Activated CD8-positive, alpha-beta T cell treated with anti-CD3 and anti-CD28 coated beads, Interleukin-2, amount 10 ng/mL, durations not matched to agents 7 days and 5 days (primary cell): ENCODE measurements at regions not wholly inside any gene's neighbourhood (a gene's known extent, or its start where the extent isn't known, plus 50 kb on each side); places are given as distances from the start of the nearest gene placed in this dataset.

Experiments used
- ATAC-seq: fragments of 150-1000 bp; cut with Tn5 transposase; one replicate; pipeline ENCODE4 v1.10.0; 2021; ENCODE audit warnings: moderate library complexity
- CTCF ChIA-PET: fragments of 350-600 bp; sonication (Branson Sonifier 250); formaldehyde crosslinking; loops from one replicate; lab custom pipeline; 2021; ENCODE audit warnings: antibody characterized with exemption; lab: Charles Lee
- POLR2A ChIA-PET: fragments of 350-600 bp; sonication (Branson Sonifier 250); formaldehyde crosslinking; loops from one replicate; lab custom pipeline; 2021; ENCODE audit warnings: antibody characterized with exemption; lab: Charles Lee
- DNase-seq: peaks from one replicate; pipeline ENCODE4 v3.0.0-alpha.2; 2020
- H3K27ac Mint-ChIP-seq: one replicate; pipeline ENCODE4 v1.8.0; 2021; ENCODE audit warnings: mild to moderate bottlenecking, mixed read lengths
- H3K27me3 Mint-ChIP-seq: one replicate; pipeline ENCODE4 v1.8.0; 2021; ENCODE audit warnings: low read depth, mixed read lengths
- H3K36me3 Mint-ChIP-seq: one replicate; pipeline ENCODE4 v1.8.0; 2021; ENCODE audit warnings: low read depth, mixed read lengths
- H3K4me1 Mint-ChIP-seq: one replicate; pipeline ENCODE4 v1.8.0; 2021; ENCODE audit warnings: low read depth, mixed read lengths
- H3K4me3 Mint-ChIP-seq: one replicate; pipeline ENCODE4 v1.8.0; 2021; ENCODE audit warnings: mild to moderate bottlenecking, mixed read lengths
- H3K9me3 Mint-ChIP-seq: one replicate; pipeline ENCODE4 v1.8.0; 2022; ENCODE audit warnings: mixed read lengths; ENCODE audit not compliant: insufficient read depth

DNA sequence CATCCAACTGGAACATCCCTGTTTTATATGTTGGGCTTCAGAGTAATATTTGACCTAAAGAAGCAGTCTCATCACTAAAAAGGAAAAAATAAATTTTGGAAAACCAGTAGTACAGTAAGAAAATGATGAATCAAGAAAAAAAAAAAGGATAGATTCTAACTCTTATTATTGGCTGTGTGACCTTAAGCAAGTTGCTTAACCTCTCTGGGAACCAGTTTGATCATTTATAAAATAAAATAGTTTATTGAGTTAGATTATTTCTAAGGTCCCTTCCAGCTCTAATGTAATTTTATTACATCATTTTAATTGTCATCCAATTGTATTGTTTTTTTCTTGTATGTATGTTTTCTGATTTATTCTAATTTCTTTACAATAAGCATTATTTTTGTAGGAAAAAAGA is 127.0 kb downstream of the PRELID2 start:
- ChIA-PET POLR2A (no interaction called here), CTCF (no interaction called here)
- DNase-seq = no peak
- no peak for ATAC-seq
- Mint-ChIP-seq H3K36me3 (no peaks in the 10 kb centered on the region), H3K4me3 (no peak overlapping the region), H3K27ac (no peak overlapping the region), H3K4me1 (no peaks in the 10 kb centered on the region), H3K9me3 (no peaks in the 10 kb centered on the region), H3K27me3 (no peaks in the 10 kb centered on the region)

DNA sequence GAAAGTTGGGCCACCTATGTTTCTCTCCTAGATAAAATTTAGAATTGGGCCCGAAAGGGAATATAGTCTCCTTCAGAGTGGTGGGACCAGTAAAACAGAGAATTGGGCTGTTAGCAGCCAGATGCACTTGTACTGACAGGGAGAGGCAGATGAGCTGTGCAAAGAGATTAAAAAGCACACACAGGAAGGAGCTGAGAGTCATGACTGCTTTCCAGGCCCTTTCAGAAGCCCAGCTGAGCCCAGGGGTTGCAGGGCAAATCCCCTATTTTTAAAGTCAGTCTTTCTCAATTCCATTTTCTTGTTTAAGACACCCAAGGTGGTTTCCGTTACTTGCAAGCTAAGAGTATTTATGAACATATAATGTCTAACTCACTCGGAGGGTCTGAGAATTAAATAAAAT is 130.4 kb downstream of the PRELID2 start:
- H3K27ac Mint-ChIP-seq = no peak overlapping the region
- H3K4me3 Mint-ChIP-seq = no peak overlapping the region
- POLR2A ChIA-PET = no interaction called here
- H3K36me3 Mint-ChIP-seq = no peaks in the 10 kb centered on the region
- H3K4me1 Mint-ChIP-seq = no peaks in the 10 kb centered on the region
- CTCF ChIA-PET = interaction anchor here (0.7 to 1.0 kb wide), 3 partner anchors 16 to 121 kb away, joined by 3 to 4 read pairs (median 3); no protein-coding TSS in a partner anchor
- H3K27me3 Mint-ChIP-seq = no peaks in the 10 kb centered on the region
- ATAC-seq (no peak), DNase-seq (no peak)
- H3K9me3 Mint-ChIP-seq = no peaks in the 10 kb centered on the region

DNA sequence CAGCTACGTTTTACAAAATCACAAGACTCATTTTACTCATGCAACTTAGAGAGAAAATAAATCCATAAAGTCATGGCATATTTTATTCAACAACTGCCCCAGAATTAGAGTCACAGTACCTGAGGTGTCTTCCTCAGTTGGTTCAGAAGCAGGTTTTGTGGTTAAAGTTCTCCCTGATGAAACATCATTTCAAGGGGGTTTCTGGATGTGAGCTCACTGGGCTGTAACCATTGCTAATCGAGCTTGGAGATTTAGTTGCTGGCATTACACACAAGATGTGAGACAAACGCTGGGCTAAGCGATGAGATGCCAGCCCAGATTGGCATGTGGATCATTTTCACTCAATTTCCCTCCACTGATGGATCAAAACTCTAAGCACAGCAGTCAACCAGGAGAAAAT is 131.3 kb downstream of the PRELID2 start:
- Mint-ChIP-seq H3K27me3 (no peaks in the 10 kb centered on the region), H3K36me3 (no peaks in the 10 kb centered on the region), H3K27ac (no peak overlapping the region), H3K4me1 (no peaks in the 10 kb centered on the region), H3K9me3 (no peaks in the 10 kb centered on the region), H3K4me3 (no peak overlapping the region)
- CTCF ChIA-PET = no interaction called here
- POLR2A ChIA-PET = no interaction called here
- DNase-seq (no peak), ATAC-seq (no peak)

DNA sequence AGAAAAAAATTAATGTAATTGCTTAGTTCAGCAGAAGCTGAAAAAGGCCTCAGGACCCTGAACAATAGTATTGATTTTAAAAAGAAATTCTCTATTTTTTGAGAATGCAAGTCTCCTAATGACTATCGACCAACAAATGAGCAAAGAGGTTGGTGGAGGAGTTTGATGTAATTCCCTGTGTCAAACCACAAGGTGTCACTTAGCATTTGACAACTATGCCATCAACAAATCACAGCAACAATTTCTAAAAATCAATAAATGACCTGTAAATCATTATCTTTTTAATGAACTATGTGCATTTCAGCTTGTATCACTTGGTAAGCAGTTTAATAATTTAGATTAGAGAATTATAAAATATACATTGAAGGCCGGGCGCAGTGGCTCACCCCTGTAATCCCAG is 133.7 kb downstream of the PRELID2 start:
- no peaks in the 10 kb centered on the region for H3K4me1 Mint-ChIP-seq
- CTCF ChIA-PET = no interaction called here
- H3K4me3 Mint-ChIP-seq = no peak overlapping the region
- no peaks in the 10 kb centered on the region for H3K27me3 Mint-ChIP-seq
- no peak for DNase-seq
- POLR2A ChIA-PET = no interaction called here
- H3K27ac Mint-ChIP-seq = no peak overlapping the region
- H3K9me3 Mint-ChIP-seq = no peaks in the 10 kb centered on the region
- no peaks in the 10 kb centered on the region for H3K36me3 Mint-ChIP-seq
- no peak for ATAC-seq

DNA sequence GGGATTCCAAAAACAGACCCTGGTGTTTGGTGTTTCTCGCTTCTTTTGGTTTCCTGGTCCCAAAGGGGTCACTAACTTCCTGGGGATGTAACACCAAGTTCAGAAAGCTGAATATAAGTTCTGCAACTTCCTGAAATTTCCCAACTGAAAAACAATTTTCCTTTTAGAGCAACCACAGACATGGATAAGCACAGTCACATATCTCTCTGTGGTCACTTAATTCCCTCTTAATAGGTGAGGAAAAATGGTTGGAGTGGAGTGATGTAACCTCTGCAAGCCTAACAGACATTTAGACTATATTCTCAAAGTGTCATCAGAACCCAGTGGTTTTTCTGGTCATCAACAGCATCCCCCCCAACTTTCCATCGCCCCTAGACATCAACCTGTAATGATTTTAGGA is 135.3 kb downstream of the PRELID2 start:
- Mint-ChIP-seq H3K9me3 (no peaks in the 10 kb centered on the region), H3K4me1 (no peaks in the 10 kb centered on the region), H3K36me3 (no peaks in the 10 kb centered on the region), H3K27me3 (no peaks in the 10 kb centered on the region), H3K27ac (no peak overlapping the region), H3K4me3 (no peak overlapping the region)
- ChIA-PET CTCF (no interaction called here), POLR2A (no interaction called here)
- ATAC-seq = no peak
- DNase-seq = no peak

DNA sequence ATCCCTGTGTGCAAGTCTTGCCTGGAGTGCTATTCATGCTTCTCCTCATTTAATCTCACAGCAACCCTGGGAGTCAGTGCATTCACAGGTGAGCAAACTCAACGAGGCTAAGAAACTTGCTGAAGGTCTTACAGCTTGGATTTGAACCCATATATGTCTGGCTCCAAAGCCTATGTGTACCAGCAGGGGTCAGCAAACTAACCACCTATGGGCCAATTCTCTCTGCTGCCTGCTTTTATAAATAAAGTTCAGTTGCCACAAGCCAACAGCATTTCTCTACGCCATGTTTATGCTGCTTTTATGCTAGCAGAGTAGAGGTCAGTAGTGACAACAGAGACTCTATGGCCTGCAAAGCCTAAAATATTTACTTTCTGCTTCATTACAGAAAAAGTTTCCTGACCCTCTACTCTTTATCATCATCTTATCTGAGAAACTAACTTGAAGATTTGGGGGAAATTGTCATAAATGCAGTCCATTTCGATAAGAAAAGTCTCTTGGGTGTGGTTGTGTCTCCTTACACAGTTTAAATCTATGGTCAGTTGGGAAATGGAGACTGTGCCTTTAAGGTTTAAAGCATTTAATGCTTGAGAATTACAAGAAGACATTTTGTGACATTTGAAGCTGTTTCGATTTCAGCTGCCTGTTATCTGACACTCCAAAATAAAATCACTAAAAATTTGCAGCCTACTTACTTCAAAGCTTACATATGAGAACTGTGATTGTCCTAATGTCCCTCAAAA is 137.7 kb downstream of the PRELID2 start:
- ChIA-PET POLR2A (no interaction called here), CTCF (interaction anchor here (0.7 to 2.7 kb wide), 3 partner anchors 115 to 433 kb away, joined by 3 to 10 read pairs (median 9); no protein-coding TSS in a partner anchor)
- Mint-ChIP-seq H3K27me3 (no peaks in the 10 kb centered on the region), H3K27ac (no peak overlapping the region), H3K36me3 (no peaks in the 10 kb centered on the region), H3K4me3 (no peak overlapping the region), H3K4me1 (no peaks in the 10 kb centered on the region), H3K9me3 (no peaks in the 10 kb centered on the region)
- peak; percentile 28 for DNase-seq
- no peak for ATAC-seq

DNA sequence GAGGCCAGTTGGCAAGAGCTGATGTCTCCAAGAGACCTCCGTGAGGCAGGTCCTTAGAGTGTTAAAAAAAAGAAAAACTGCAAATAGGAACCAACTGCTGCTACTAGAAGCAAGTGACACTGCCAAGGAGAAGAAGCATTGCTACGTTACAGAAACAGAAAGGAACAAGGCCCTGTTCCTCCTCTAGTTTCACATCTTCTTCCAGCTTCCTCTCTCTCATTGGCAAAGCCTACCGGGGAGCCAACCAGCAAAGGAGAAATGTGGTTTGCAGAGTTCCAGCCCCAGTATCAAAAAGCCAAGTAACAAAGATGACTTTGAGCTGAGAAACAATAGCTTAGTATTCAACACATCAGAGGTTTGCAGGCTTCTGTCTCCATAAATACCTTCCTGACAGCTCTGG is 145.9 kb downstream of the PRELID2 start:
- no peak for DNase-seq
- Mint-ChIP-seq H3K4me1 (no peaks in the 10 kb centered on the region), H3K27me3 (no peaks in the 10 kb centered on the region), H3K4me3 (no peak overlapping the region), H3K27ac (no peak overlapping the region), H3K36me3 (no peaks in the 10 kb centered on the region), H3K9me3 (no peaks in the 10 kb centered on the region)
- ChIA-PET CTCF (no interaction called here), POLR2A (no interaction called here)
- ATAC-seq = no peak

DNA sequence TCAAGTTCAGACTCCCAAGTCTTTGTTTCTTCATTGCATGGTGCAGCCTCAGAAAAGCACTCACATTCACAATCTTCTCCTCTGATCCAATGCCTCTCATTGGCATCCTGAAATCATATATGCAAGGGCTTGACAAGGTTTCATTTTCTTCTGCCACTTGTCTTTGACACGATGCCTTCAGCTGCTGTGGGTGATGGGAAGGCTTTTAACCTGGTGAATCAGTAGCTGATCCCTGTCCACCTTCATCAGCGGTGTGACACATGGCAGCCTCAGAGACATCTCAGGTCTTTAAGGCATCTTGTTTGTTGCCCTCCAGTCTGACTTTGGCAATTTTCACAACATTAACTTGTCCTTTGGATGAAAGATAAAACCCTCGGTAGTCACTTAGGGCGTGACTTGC is 147.2 kb downstream of the PRELID2 start:
- no peaks in the 10 kb centered on the region for H3K9me3 Mint-ChIP-seq
- no peak for DNase-seq
- H3K4me1 Mint-ChIP-seq = no peaks in the 10 kb centered on the region
- no peak for ATAC-seq
- ChIA-PET CTCF (no interaction called here), POLR2A (no interaction called here)
- no peak overlapping the region for H3K4me3 Mint-ChIP-seq
- no peak overlapping the region for H3K27ac Mint-ChIP-seq
- H3K27me3 Mint-ChIP-seq = no peaks in the 10 kb centered on the region
- no peaks in the 10 kb centered on the region for H3K36me3 Mint-ChIP-seq

DNA sequence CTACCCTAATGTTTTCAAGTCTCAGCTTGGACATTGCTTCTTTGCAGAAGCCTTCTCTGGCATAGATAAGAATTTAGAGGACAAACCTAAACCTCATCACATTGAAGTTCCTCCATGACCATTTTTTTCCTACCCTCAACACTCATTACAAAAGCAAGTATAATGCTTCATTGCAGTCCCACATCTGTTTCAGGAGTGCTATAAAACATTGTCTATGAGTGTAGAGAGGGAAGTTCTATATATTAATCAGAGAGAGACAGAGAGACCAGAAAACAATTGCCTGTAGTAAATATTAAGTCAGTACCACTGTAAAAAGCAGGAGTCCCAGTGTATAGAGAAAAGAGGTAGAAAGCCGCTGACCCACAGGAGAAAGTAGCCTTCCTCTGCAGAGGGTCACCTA is 149.7 kb downstream of the PRELID2 start:
- no peaks in the 10 kb centered on the region for H3K36me3 Mint-ChIP-seq
- H3K9me3 Mint-ChIP-seq = no peaks in the 10 kb centered on the region
- DNase-seq (no peak), ATAC-seq (no peak)
- ChIA-PET CTCF (interaction anchor here (0.6 kb wide), 1 partner anchor 430 kb away, joined by 3 read pairs; no protein-coding TSS in a partner anchor), POLR2A (no interaction called here)
- H3K4me3 Mint-ChIP-seq = no peak overlapping the region
- H3K27me3 Mint-ChIP-seq = no peaks in the 10 kb centered on the region
- H3K27ac Mint-ChIP-seq = no peak overlapping the region
- H3K4me1 Mint-ChIP-seq = no peaks in the 10 kb centered on the region

DNA sequence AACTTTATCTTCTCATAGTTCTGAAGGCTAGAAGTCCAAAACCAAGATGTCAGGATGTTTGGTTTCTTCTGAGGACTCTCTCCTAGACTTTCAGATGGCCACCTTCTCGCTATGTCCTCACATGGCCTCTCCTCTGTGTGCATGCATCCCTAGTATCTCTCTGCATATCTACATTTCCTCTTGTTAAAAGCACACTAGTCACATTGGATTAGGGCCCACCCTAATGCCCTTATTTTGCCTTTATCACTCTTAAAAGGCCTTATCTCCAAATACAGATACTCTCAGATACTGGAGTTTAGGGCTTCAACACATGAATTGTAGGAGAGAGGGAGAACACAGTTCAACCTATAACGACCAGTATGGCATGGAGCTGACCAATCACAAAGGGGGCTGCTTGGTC is 151.7 kb downstream of the PRELID2 start:
- H3K27me3 Mint-ChIP-seq = no peaks in the 10 kb centered on the region
- no peaks in the 10 kb centered on the region for H3K36me3 Mint-ChIP-seq
- ChIA-PET CTCF (no interaction called here), POLR2A (interaction anchor here (0.7 kb wide), 1 partner anchor 1720 kb away, joined by 3 read pairs; no protein-coding TSS in a partner anchor)
- no peaks in the 10 kb centered on the region for H3K9me3 Mint-ChIP-seq
- H3K4me3 Mint-ChIP-seq = no peak overlapping the region
- no peak for DNase-seq
- H3K27ac Mint-ChIP-seq = no peak overlapping the region
- no peak for ATAC-seq
- H3K4me1 Mint-ChIP-seq = no peaks in the 10 kb centered on the region

DNA sequence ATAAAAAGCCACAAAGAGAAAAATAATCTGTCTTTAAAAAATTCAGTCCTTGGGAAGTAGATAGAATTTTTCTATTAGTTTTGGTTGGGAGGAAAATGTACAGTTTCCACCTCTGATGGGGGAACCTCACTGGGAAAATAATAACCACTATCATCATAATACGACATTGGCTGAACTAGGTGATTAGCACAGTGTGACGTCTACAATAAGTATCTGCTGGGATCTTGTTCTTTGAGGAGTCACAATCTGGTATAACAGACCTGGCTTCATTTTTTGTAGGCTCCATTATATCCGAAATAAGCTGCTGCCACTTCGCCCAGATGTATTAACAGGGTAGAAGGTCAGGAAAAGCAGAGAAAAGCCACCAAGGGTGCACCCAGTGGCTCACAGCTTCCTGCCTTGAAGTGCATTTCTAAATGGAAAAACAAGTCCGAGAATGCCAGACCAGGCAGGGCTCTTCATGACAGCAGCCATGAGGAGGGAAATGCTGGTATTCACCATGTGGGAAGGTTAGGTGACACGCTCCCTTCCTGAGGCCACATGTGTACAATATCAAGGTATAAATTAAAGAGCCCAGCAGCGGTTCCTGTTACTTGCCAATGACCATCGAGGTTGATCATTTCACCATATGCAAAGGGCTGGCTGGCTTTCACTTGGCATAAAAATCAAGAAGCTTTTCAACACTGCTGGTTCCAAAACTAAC is 152.8 kb downstream of the PRELID2 start:
- Mint-ChIP-seq H3K27me3 (no peaks in the 10 kb centered on the region), H3K36me3 (no peaks in the 10 kb centered on the region), H3K4me1 (no peaks in the 10 kb centered on the region), H3K4me3 (no peak overlapping the region), H3K27ac (no peak overlapping the region), H3K9me3 (no peaks in the 10 kb centered on the region)
- ATAC-seq (no peak), DNase-seq (no peak)
- CTCF ChIA-PET = interaction anchor here (1.1 to 2.8 kb wide), 3 partner anchors 142 to 1478 kb away, joined by 3 to 21 read pairs (median 4); no protein-coding TSS in a partner anchor
- POLR2A ChIA-PET = no interaction called here

DNA sequence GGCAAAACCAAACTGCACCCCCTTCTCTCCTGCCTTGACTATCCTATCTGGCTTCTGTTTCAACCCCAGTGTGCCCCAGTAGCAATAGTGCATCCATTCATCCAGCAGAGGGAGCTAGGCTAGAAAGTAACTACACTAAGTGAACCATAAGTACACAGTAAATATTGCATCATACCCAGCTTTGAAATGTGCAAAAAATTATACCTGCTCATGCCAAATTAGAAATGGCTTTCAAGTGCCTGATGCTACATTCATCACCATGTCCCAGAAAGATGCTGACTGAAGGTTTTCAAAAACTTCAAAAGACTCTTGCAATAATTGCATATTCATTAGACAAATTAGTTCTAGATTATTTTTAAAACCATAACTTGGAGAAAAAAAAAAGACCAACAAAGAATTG is 153.5 kb downstream of the PRELID2 start:
- Mint-ChIP-seq H3K27ac (no peak overlapping the region), H3K9me3 (no peaks in the 10 kb centered on the region), H3K36me3 (no peaks in the 10 kb centered on the region), H3K4me3 (no peak overlapping the region), H3K27me3 (no peaks in the 10 kb centered on the region), H3K4me1 (no peaks in the 10 kb centered on the region)
- peak; percentile 52 for DNase-seq
- CTCF ChIA-PET = interaction anchor here (1.1 to 2.8 kb wide), 3 partner anchors 142 to 1478 kb away, joined by 3 to 21 read pairs (median 4); no protein-coding TSS in a partner anchor
- no peak for ATAC-seq
- POLR2A ChIA-PET = no interaction called here
